ENCODE measurements at regions not wholly inside any gene's neighbourhood (a gene's known extent, or its start where the extent isn't known, plus 50 kb on each side); places are given as distances from the start of the nearest gene placed in this dataset.

GRCh38 chr16:29237971-29238370 is 168.5 kb downstream of the NPIPB11 start:
- TF ChIP-seq, protein P1, sequence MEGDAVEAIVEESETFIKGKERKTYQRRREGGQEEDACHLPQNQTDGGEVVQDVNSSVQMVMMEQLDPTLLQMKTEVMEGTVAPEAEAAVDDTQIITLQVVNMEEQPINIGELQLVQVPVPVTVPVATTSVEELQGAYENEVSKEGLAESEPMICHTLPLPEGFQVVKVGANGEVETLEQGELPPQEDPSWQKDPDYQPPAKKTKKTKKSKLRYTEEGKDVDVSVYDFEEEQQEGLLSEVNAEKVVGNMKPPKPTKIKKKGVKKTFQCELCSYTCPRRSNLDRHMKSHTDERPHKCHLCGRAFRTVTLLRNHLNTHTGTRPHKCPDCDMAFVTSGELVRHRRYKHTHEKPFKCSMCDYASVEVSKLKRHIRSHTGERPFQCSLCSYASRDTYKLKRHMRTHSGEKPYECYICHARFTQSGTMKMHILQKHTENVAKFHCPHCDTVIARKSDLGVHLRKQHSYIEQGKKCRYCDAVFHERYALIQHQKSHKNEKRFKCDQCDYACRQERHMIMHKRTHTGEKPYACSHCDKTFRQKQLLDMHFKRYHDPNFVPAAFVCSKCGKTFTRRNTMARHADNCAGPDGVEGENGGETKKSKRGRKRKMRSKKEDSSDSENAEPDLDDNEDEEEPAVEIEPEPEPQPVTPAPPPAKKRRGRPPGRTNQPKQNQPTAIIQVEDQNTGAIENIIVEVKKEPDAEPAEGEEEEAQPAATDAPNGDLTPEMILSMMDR (IDR thresholded peaks at IDR 0.05; ENCODE audit: low read depth, low read length) = no peak
- no peak for TF ChIP-seq POLR2A (IDR thresholded peaks at IDR 0.05; ENCODE audit: extremely low read depth, insufficient read length)
- TF ChIP-seq, protein P2, sequence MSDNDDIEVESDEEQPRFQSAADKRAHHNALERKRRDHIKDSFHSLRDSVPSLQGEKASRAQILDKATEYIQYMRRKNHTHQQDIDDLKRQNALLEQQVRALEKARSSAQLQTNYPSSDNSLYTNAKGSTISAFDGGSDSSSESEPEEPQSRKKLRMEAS (IDR thresholded peaks at IDR 0.05; ENCODE audit: low read depth, low read length) = no peak
